K562 (cell line): ENCODE measurements at regions not wholly inside any gene's neighbourhood (a gene's known extent, or its start where the extent isn't known, plus 50 kb on each side); places are given as distances from the start of the nearest gene placed in this dataset.

Source experiments
- BCL6 ChIP-seq: fragments of 250-450 bp; sonication (Bioruptor Pico); IDR thresholded peaks from 2 replicates; pipeline ENCODE4 v1.4.0; 2020
- CCNT2 ChIP-seq: IDR thresholded peaks from 2 replicates; pipeline ENCODE4 v1.6.1; 2011; ENCODE audit warnings: borderline replicate concordance, low read depth, mild to moderate bottlenecking, moderate library complexity, mixed read lengths, low read length; ENCODE audit not compliant: insufficient read length; ENCODE audit errors: extremely low read depth
- CTCF ChIP-seq, 3 experiments: IDR thresholded peaks in 2 of 3; conservative IDR thresholded peaks in 1 of 3; 2 replicates each; pipeline ENCODE4 v1.5.1; 2011 to 2012; ENCODE audit warnings: low read length in 3 of 3, mild to moderate bottlenecking in 3 of 3, control low read depth in 2 of 3, improper control_type of control experiment in 1 of 3, inconsistent platforms in 1 of 3, low read depth in 1 of 3, mixed read lengths in 1 of 3, moderate library complexity in 1 of 3; ENCODE audit not compliant: insufficient read depth in 2 of 3
- ELF4 ChIP-seq: fragments of 450-650 bp; formaldehyde crosslinking; IDR thresholded peaks from 2 replicates; pipeline ENCODE4 v1.4.0; 2022; ENCODE audit warnings: missing genetic modification characterization
- KLF16 ChIP-seq: IDR thresholded peaks from 2 replicates; pipeline ENCODE4 v1.6.1; 2016; ENCODE audit warnings: antibody characterized with exemption
- NFXL1 ChIP-seq: fragments of 450-650 bp; formaldehyde crosslinking; IDR thresholded peaks from 2 replicates; pipeline ENCODE4 v1.4.0; 2021; ENCODE audit warnings: mild to moderate bottlenecking
- POLR2AphosphoS5 ChIP-seq: IDR thresholded peaks from 2 replicates; pipeline ENCODE4 v1.6.1; 2011; ENCODE audit warnings: mild to moderate bottlenecking, low read depth, low read length, moderate library complexity; ENCODE audit not compliant: control insufficient read depth, insufficient read depth
- ZBTB5 ChIP-seq: fragments of 450-650 bp; IDR thresholded peaks from 2 replicates; pipeline ENCODE4 v1.6.1; 2017; ENCODE audit warnings: antibody characterized with exemption
- ZNF146 ChIP-seq: IDR thresholded peaks from one replicate; pipeline ENCODE4 v1.6.1; 2018; ENCODE audit warnings: missing compliant biosample characterization; ENCODE audit not compliant: unreplicated experiment

- TF ChIP-seq ELF4 (CRISPR knock-in tag), result no peak
- no peak for TF ChIP-seq CTCF (IDR thresholded peaks at IDR 0.05 in 2 of 3, conservative IDR thresholded peaks at IDR 0.05 in 1 of 3; ENCODE audit: insufficient read depth in 2 of 3, low read depth in 1 of 3, low read length in 3 of 3)
- TF ChIP-seq CCNT2, result no peak
- TF ChIP-seq POLR2AphosphoS5, result no peak
- no peak for TF ChIP-seq NFXL1 (CRISPR knock-in tag)
- no peak for TF ChIP-seq BCL6 (CRISPR knock-in tag)
- TF ChIP-seq ZNF146 (CRISPR knock-in tag), result no peak
- TF ChIP-seq KLF16, result no peak
- TF ChIP-seq ZBTB5, result no peak
Observed at GRCh38 chr2:242052421-242052820, 182.9 kb downstream of the RTP5 start.
